H1 (cell line): ENCODE measurements at regions not wholly inside any gene's neighbourhood (a gene's known extent, or its start where the extent isn't known, plus 50 kb on each side); places are given as distances from the start of the nearest gene placed in this dataset.

Experiments
- CEBPB ChIP-seq: IDR thresholded peaks from 2 replicates; pipeline ENCODE4 v1.6.1; 2012; ENCODE audit warnings: low read depth, low read length
- CHD7 ChIP-seq: fragments of 300-600 bp; sonication (generic); IDR thresholded peaks from 2 replicates; pipeline ENCODE4 v1.7.1; 2012; ENCODE audit warnings: low read length, moderate library complexity, mild to moderate bottlenecking, inconsistent platforms; ENCODE audit not compliant: insufficient replicate concordance
- NRF1 ChIP-seq: IDR thresholded peaks from 2 replicates; pipeline ENCODE4 v1.6.1; 2011; ENCODE audit warnings: mild to moderate bottlenecking, low read depth, low read length, improper control_type of control experiment
- POU5F1 ChIP-seq: IDR thresholded peaks from 2 replicates; pipeline ENCODE4 v1.6.1; 2011; ENCODE audit warnings: low read depth, mild to moderate bottlenecking, low read length, moderate library complexity
- RAD21 ChIP-seq, 2 experiments: IDR thresholded peaks in 1 of 2; conservative IDR thresholded peaks in 1 of 2; 2 replicates each; pipeline ENCODE4 v1.6.1; 2011; ENCODE audit warnings: low read depth in 2 of 2, low read length in 2 of 2, improper control_type of control experiment in 1 of 2, inconsistent platforms in 1 of 2, mild to moderate bottlenecking in 1 of 2, moderate library complexity in 1 of 2
- SP1 ChIP-seq: IDR thresholded peaks from 2 replicates; pipeline ENCODE4 v1.6.1; 2011; ENCODE audit warnings: low read depth, low read length
- SUZ12 ChIP-seq: fragments of 200-600 bp; sonication (generic); IDR thresholded peaks from 2 replicates; pipeline ENCODE4 v1.6.1; 2012; ENCODE audit warnings: mild to moderate bottlenecking, inconsistent platforms, low read length, moderate library complexity, mixed read lengths
- TAF7 ChIP-seq: optimal IDR thresholded peaks from 2 replicates; pipeline ENCODE3; 2011; ENCODE audit warnings: low read depth, mild to moderate bottlenecking, inconsistent platforms, low read length, moderate library complexity, borderline replicate concordance
- YY1 ChIP-seq: IDR thresholded peaks from 2 replicates; pipeline ENCODE4 v1.6.1; 2011; ENCODE audit warnings: low read depth, mild to moderate bottlenecking, low read length

- TF ChIP-seq CHD7 (no peak), SP1 (no peak), TAF7 (no peak), RAD21 (IDR thresholded peaks at IDR 0.05 in 1 of 2, conservative IDR thresholded peaks at IDR 0.05 in 1 of 2; ENCODE audit: low read depth in 2 of 2, low read length in 2 of 2) (no peak), NRF1 (no peak), SUZ12 (no peak), POU5F1 (no peak), CEBPB (no peak), YY1 (no peak)
Measured at GRCh38 chr2:237231593-237231992, 145.9 kb downstream of the COPS8 start (continued).
